Fibroblast of the aortic adventitia (primary cell): ENCODE measurements at regions not wholly inside any gene's neighbourhood (a gene's known extent, or its start where the extent isn't known, plus 50 kb on each side); places are given as distances from the start of the nearest gene placed in this dataset.

Experiments used
- DNase-seq: peaks from one replicate; pipeline ENCODE4 v3.0.0-alpha.2; 2010; ENCODE audit warnings: low read depth
- H3K4me3 ChIP-seq: 2 replicates; pipeline ENCODE4 v1.5.1; 2011; ENCODE audit warnings: low read depth, mild to moderate bottlenecking, control low read depth, low read length, moderate library complexity
- CTCF ChIP-seq: IDR thresholded peaks from 2 replicates; pipeline ENCODE4 v1.5.1; 2011; ENCODE audit warnings: mild to moderate bottlenecking, low read length, control low read depth, inconsistent platforms; ENCODE audit not compliant: insufficient read depth

GRCh38 chr10:3684891-3685290 is 100.1 kb downstream of the KLF6 start:
- no peak for TF ChIP-seq CTCF
- H3K4me3 ChIP-seq, result no peak overlapping the region
- no peak for DNase-seq

- TF ChIP-seq CTCF, result no peak
- no peak for DNase-seq
- H3K4me3 ChIP-seq, result no peak overlapping the region
These were observed 101.4 kb downstream of the KLF6 start for GRCh38 chr10:3683560-3683959.

- no peak for DNase-seq
- H3K4me3 ChIP-seq, result no peak overlapping the region
- no peak for TF ChIP-seq CTCF
These were observed 102.3 kb downstream of the KLF6 start for GRCh38 chr10:3682745-3683144.

- no peak for DNase-seq
- H3K4me3 ChIP-seq, result no peak overlapping the region
- TF ChIP-seq CTCF, result no peak
These were observed 103.1 kb downstream of the KLF6 start for GRCh38 chr10:3681642-3682554.

GRCh38 chr10:3679950-3680629 is 104.9 kb downstream of the KLF6 start:
- no peak for DNase-seq
- no peak for TF ChIP-seq CTCF
- H3K4me3 ChIP-seq, result no peak overlapping the region

GRCh38 chr10:3678629-3679227 is 106.3 kb downstream of the KLF6 start:
- TF ChIP-seq CTCF, result no peak
- no peak overlapping the region for H3K4me3 ChIP-seq
- no peak for DNase-seq
